ENCODE measurements at regions not wholly inside any gene's neighbourhood (a gene's known extent, or its start where the extent isn't known, plus 50 kb on each side); places are given as distances from the start of the nearest gene placed in this dataset.

DNA sequence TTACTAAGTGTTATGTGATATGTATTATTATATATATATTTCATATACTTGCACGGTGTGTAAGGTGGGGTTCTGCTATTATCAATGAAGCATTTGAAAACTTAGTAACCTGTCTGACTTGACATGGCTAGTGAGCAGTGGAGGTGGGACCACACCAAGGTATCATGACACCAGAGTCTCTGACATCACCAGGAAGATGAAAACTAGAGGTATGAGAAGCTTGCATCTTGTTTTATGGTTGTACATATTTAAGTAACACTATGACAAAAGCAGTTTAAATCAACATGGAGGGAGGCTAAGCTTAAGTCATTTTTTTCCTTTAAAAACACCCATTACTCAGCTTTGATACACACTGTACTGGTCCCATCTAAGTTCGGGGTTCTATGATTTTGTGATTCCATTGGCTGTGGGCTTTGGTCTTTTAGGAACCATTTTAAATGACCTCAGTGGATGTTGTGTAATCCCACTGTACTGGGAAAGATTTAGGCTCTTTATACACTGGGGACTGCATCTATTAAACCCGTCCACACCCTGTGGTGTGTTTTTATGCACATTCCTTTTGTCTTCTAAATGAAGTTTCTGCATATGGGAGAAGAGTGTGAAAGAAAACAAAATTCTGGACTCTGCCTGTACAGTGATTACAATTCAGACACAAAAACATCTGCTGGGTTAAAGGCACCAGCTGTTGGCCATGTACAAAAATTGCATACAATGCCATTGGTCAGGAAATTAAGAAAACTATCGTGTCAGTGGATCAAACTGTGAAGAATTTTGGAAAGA lies 570.6 kb downstream of the SPRY1 start:
- in situ Hi-C loops (cut with MboI; ENCODE audit: low sequenced_read_pairs): no loop called here

DNA sequence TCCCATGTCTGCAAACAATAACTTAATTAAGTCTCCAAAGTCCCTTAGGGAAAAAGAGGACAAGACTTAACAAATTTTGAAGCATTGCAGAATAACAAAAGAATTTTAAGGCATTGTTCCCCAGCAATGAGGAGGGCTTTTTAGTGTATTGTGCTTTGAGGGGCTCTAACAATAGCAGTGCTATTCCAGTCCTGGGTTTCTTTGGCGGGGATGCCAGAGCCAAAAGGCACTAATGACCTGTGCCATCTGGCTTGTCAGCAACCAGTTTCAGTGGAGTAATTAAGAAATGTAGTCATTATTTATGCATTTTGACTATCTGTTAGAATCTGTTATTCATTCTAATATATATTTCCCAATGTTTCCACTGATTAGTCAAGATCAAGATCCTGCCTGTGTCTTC lies 575.4 kb downstream of the SPRY1 start:
- in situ Hi-C loops (cut with MboI; ENCODE audit: low sequenced_read_pairs): no loop called here

DNA sequence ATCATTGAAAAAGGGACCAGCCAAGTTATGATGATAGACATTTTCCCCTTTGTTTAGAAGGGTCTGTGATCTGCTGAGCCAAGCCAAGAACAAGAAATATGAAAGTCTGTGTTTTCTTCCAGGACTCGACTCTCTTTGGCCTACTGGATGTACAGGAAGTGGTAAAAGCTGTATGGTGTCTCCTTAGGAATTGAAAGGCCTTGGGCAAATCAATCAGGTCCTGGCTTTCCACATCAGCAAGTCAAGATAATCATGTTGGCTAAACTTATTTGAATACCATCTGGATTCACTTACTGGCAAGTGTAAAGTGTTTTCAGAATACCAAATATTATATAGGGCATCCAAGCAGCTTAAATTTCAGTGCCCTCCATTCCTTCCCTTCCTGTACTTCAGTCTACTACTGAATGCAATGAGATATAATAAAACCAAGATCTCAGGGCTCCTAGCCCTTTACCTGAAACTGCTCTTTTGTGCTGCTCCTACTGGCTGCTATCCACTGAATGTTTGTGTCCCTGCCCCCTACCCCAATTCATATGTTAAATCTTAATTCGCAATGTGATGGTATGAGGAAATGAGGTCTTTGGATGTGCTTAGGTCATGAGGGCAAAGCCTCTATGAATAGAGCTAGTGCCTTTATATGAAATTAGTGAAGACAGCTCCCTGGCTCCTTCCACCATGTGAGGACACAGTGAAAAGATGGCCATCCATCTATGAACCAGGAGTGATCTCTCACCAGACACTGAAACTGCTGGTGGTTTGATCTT lies 578.0 kb downstream of the SPRY1 start:
- in situ Hi-C loops (cut with MboI; ENCODE audit: low sequenced_read_pairs): no loop called here

- in situ Hi-C loops (cut with MboI; ENCODE audit: low sequenced_read_pairs): no loop called here
These were observed 579.7 kb downstream of the SPRY1 start for GRCh38 chr4:123976285-123976684.

- in situ Hi-C loops (cut with MboI; ENCODE audit: low sequenced_read_pairs): no loop called here
These were observed 580.2 kb downstream of the SPRY1 start for GRCh38 chr4:123976819-123977218.

GRCh38 chr4:123977641-123978081 lies 581.1 kb downstream of the SPRY1 start:
- in situ Hi-C loops (cut with MboI; ENCODE audit: low sequenced_read_pairs): no loop called here

GRCh38 chr4:123978637-123979036 lies 582.0 kb downstream of the SPRY1 start:
- in situ Hi-C loops (cut with MboI; ENCODE audit: low sequenced_read_pairs): no loop called here

DNA sequence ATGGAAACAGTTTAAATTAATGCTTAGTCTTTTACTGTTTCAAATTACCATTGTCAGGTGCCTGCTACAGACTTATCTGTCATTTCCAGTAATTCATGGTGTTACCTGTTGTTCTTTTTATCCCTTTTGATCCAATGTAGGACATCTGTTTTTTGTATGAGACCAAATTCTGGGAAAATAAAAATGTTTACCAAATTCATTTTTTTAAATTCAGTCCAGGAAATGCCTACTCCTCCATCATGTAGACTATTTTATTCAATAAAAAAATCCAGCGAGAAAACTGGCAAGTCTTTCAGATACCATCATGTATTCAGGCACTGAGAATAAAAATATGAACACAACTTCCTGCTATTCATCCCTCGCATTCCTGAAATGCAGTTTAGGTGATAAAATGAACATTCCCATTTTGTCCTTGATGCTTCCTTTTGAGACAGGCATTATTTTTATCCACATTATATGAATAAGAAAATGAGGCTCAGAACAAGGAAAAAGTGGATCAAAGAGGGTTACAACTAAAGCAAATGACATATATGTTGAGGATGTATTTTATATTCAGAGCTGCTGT lies 584.2 kb downstream of the SPRY1 start:
- in situ Hi-C loops (cut with MboI; ENCODE audit: low sequenced_read_pairs): no loop called here

DNA sequence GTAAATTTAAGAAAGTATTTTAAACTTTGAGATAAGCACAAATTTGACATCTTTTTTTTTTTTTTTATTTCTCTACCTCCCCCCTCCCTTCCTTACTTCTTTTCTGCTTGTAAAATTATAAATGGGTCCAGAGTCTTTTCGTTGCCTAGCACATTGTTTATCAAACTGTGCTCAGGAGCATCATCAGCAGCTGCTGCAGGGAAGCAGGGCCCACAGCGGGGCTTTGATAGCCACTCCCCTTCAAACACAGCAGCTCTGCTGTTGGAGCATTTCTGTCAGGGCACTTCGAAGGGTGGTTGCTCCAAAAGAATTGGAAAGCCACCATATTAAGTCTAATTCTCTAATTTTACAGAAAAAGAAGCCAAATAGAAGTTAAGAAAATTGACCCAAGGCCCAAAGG lies 588.3 kb downstream of the SPRY1 start:
- in situ Hi-C loops (cut with MboI; ENCODE audit: low sequenced_read_pairs): no loop called here

GRCh38 chr4:123986268-123986798 lies 589.7 kb downstream of the SPRY1 start:
- in situ Hi-C loops (cut with MboI; ENCODE audit: low sequenced_read_pairs): no loop called here

GRCh38 chr4:123987408-123987807 lies 590.8 kb downstream of the SPRY1 start:
- in situ Hi-C loops (cut with MboI; ENCODE audit: low sequenced_read_pairs): no loop called here

- in situ Hi-C loops (cut with MboI; ENCODE audit: low sequenced_read_pairs): no loop called here
These were observed 593.8 kb downstream of the SPRY1 start for GRCh38 chr4:123990310-123990870.

DNA sequence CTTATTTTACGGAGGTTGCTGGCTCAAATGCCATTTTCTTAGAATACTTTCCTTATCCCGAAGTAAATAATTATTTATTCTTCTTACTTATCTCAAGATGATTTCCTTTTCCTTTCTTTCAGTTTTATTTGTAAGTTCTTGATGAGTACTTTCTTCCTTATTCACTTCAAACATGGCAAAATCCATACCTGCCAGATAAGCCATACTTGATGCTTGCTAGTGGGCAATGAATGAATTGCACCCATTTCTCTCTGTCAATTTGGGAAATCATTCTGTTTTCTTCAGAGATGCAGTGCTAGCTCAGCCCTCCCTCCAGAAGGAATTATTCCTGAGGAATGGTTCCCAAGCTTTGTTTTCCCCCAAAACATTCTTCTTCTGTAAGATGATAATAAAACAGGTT lies 598.3 kb downstream of the SPRY1 start:
- in situ Hi-C loops (cut with MboI; ENCODE audit: low sequenced_read_pairs): no loop called here

- in situ Hi-C loops (cut with MboI; ENCODE audit: low sequenced_read_pairs): no loop called here
These were observed 599.3 kb downstream of the SPRY1 start for GRCh38 chr4:123995936-123996335.

DNA sequence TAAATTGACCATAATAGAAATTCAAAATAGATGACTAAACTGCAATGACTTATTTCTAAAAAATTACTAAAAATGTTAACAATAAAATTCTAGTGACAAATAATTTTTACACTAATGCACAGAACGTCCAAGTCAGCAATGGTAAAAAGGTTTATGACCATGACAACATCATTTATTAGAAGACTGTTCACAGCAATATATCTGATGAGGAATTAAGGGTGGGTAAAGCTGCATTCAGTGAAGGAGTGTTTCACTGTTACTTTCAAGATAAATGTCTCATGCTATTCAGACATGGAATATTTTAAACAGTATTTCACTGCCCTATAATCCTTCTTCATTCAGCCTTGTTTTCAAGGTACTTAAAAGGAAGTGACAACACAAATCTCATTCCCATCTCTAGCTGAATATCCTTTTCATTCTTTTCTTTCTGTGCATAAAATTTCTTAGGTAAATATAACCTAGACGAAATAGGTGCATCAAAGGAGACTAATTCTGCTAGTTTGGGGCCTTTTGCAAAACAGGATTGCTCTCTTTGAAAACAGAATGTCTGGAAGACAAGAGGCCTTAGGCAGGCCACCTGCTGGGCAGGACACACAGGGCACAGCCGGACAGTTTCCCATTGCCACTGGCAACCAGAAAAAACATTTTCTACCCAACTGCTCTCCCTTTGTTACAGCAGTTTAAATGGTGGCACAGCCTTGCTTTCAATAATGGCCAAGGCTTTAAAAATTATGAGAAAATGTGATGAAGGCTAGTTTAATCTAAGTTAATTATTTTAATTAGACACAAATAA lies 600.3 kb downstream of the SPRY1 start:
- in situ Hi-C loops (cut with MboI; ENCODE audit: low sequenced_read_pairs): no loop called here

- in situ Hi-C loops (cut with MboI; ENCODE audit: low sequenced_read_pairs): no loop called here
These were observed 601.3 kb downstream of the SPRY1 start for GRCh38 chr4:123997776-123998449.

GRCh38 chr4:124000233-124000632 lies 603.6 kb downstream of the SPRY1 start:
- in situ Hi-C loops (cut with MboI; ENCODE audit: low sequenced_read_pairs): no loop called here

- in situ Hi-C loops (cut with MboI; ENCODE audit: low sequenced_read_pairs): no loop called here
These were observed 619.2 kb downstream of the SPRY1 start for GRCh38 chr4:124015766-124016165.

- in situ Hi-C loops (cut with MboI; ENCODE audit: low sequenced_read_pairs): no loop called here
These were observed 620.7 kb downstream of the SPRY1 start for GRCh38 chr4:124017185-124017785.
